Occipital lobe (tissue), 1 donor: ENCODE measurements at regions not wholly inside any gene's neighbourhood (a gene's known extent, or its start where the extent isn't known, plus 50 kb on each side); places are given as distances from the start of the nearest gene placed in this dataset.

Experiments used
- DNase-seq: peaks from one replicate; lab custom pipeline; 2025; lab: John Stamatoyannopoulos, UW

DNA sequence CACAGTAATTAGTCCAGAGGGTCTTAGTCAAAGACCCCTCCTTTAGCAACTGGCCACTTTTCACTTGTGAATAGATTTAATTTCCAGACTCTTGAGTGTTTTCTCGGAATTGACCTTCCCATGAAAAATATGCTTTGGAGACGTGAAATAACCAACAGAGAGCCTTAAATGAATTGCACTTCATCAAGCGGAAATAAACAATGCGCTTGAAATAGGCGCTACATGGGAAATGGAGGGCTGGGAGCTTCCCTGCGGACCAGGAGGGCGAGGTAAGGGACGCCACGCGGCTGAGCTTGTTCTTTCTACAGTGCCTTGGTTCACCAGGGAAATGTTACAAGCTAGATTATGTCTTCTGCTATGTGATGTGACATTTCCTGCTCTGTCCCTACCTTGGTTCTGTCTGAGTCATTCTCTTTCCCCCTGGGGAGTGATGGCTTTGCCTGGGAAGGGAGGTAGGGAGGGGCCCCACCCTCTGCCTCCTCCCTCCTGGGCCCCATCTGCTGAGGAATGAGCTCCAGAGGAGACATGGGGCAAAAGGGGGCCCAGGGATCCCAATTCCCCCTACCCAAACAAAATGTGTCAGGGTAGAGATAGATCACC, 619.3 kb downstream of the PTPRU start:
- DNase-seq: no peak

DNA sequence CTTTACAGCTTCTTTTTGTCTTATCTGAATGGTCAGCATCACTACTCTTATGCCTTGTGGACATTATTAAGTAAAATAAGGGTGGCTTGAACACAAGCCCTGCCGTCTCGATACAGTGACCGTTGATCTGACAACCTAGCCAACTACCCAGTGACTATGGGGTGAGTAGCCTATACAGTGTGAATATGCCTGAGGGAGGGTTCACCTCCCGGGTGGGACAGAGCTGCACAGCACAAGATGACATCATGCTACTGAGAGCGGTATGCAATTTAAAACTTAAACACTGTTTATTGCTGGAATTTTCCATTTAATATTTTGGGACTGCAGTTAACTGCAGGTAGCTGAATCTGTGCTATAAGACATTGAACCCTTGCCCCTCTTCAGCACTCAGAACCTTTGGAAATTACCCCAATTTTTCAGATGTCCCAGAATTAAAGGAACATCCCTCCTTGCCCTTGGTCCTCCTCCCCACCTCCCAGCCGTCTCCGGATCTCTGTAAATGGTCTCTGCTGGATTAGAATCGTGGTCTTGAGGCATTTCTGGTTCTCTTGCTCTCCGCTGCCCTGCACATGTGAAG, 618.5 kb downstream of the PTPRU start:
- no peak for DNase-seq

DNA sequence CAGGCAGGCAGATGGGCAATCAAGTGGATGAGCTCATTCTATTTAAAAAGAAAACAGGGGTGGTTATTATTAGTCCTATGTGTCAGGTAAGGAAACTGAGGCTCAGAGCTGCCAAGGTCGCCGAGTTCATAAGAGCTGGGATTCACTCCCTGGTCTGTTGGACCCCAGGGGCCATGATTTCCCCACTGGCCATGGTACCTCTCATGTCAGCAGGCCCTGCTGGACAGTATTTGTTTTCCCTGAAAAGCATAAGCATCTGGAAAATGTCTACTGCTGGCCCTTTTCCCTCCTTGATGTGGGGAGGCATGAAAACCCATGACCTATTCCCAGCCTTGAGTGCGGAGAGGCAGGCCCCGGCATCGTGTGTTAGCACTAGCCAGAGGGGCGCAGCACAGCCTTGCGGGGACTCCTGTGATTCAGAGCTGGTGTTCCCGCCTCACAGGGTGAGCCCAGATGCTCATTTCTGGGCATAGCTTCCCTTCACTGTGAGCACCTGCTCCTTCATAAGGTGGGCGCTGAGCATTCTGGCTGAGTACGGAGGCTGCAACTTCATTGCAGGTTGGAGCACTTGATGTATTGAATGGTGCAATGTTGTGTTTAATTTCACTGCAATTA, 617.5 kb downstream of the PTPRU start:
- no peak for DNase-seq

DNA sequence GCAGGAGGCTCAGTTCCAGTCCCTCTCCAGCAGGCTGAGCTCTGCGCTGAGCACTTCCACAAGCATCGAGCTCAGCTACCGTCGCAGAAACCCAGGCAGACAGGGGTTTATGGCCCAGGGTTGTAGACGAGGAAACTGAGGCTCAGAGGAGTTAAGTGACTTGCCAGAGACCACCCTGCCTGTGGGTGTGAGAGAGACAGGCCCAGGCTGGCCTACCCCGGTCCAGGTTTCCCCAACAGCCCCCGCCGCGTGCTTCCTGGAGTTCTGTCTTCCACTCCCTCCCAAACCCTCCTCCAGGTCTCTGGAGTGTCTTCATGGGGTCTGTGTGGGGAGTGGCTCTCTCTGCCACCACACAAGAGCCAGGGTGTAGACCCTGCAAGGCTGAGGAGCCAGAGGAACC, 615.9 kb downstream of the PTPRU start:
- no peak for DNase-seq

DNA sequence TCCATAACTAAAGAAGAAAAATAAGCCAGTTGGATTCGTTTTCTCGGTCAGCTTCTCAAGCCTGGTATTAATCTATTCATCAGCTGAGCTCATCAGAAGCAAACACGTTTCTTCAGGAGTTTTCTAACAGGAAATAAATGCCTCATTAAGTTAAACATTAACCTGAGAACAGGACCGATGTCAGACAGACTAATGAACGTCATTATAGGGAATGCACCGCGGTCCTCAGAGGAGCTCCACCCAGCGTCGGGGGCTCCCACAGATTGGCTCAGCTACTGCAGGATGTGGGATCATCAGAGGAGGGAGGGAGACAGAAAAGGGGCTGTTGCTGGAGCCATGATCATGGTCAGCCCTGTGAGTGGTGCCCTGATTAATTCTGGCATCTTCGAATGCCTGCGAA, 615.4 kb downstream of the PTPRU start:
- DNase-seq: no peak

DNA sequence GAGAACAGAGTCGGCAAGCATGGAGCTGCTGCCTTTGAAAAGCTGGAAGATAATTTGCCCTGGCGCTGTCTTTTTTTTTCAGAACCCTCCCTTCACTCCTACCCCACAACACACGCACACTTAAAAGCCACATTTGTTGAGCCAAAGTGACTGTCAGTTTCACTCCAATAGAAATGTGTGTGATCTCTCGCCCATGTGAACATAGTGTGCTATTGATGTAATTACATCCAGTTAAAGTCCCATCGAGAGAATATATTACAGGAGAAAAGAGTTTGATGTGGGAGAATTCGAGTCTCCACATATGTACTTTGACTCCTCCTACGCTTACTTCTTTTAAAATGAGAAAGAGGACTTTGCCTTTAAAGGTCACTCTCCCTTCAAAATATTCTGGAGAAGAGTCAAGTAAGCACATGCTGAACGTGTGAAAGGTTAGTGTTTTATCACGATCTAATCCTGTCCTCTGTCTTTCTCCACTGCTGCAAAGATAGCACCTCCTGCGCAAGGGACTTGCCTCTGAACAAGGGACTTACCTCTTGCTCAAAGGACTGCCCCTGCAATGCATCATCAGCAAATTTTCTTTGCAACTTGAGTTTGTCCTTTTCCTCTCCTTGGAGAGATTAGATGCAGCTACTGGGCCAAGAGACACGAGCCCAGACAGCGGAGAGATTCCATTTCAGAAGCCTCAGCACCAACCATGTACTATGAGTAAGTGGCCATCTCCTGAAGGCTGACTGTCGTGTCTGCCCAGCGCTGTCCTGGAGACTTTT, 613.9 kb downstream of the PTPRU start:
- no peak for DNase-seq

DNA sequence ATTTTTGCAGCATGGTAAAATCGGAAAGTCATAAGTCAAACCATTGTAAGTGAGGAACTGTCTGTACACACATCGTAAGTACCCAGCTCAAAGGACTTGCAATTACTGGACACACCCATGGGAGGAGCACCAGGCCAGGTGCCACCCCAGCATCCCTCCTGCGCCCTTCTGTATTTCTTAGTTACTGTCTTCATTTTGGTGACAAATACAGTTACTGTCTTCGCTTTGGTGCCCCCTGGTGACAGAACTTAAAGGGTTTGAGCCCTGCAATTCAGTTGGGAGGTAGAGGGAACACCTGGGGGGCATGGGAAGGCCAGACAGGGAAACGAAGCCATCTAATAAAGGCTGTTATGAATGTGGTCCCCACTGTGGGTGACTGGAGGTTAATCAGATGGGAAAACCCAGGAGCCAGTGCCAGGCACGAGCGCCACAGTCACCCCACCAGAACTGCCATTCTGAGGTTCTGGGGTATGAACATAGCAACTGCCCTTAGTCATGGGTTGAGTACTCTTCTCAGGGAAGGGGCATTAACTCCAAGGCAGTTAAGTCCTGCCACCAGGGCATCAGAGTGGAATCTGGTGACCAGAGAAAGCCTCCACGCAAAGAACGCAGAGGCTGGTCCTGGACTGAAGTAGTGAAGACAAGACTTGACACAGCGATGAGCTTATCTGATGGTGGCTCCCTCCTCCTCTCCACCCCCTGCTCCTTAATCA, 612.9 kb downstream of the PTPRU start:
- no peak for DNase-seq

DNA sequence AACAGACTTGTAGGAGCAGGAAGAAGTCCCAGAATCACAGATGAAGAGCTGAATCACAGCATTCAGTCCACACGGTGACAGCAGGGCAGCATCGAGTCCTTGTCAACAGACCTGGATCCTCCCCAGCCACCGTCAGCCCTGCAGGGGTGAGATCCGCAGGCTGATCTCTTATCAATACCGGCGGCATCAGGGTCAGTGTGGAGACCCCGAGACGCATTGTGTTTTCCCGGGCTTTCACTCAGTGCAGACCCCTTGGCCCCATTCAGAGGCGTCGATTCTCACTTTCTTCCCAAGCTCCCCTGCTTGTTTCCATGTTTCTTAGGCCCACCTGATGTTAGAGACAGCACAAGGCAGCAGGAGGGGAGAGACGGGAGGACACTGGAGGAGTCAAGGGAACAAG, 609.6 kb downstream of the PTPRU start:
- no peak for DNase-seq

DNA sequence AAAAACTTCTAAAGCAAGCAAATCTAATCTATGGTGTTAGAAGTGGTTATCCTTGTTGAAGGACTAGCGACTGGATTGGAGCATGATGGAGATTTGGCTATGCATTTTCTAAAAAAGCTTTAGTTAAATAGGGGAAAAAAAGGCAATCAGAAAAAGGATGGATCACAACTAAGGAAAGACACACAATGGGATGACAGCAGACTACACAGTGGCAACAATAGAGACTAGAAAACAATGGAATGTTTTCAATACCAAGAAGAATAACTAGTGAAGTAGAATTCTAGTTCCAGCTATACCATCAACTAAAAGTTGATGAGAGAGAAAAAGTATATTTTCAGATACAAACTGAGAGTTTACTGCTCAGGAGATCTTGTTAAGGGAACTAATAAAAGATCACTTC, 605.8 kb downstream of the PTPRU start:
- DNase-seq: no peak

DNA sequence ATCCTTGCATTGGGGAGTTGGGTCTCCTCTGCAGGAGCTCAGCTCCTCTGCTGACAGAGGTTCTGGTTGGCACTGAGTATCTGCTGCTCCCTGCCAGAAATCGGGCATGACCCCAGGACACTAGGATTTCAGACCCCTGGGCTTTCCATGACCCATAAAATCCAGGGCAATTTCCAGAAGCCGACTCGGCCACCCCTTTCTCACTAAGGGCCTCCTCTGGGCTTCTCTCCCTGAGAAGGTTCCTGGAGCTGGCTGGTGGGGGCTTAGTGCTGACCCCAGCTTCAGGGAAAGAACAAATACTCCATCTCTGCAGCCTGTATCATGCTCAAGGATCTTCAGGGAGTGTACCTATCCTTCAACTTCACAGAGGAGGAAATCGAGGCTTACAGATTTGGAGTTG, 603.4 kb downstream of the PTPRU start:
- no peak for DNase-seq

DNA sequence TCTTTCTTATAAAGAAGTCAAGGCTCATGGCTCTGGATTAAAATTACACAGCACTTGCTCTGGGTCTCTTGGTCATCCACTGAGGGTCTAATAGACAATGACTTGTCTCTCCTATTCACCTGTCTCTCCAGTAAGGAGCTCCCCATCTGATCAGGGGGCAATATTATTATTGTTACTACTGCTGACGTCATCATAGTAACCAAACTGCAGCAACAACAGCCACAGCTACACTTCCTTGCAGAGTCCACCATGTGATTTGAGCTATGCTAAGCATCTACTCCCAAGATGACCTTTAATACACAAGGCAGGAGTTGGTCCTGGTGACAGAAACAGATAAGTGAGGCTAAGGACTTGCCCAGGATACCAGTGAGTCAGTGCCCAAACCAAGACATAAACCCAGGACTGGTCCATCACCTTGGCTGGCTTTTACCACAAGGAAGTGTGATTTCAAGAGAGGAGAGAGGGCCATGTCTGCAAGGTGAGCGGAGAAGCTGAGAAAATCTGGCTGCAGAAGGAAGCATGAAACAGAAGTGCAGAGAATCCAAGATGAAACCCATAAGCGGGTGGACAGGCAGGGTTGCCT, 602.5 kb downstream of the PTPRU start:
- no peak for DNase-seq

DNA sequence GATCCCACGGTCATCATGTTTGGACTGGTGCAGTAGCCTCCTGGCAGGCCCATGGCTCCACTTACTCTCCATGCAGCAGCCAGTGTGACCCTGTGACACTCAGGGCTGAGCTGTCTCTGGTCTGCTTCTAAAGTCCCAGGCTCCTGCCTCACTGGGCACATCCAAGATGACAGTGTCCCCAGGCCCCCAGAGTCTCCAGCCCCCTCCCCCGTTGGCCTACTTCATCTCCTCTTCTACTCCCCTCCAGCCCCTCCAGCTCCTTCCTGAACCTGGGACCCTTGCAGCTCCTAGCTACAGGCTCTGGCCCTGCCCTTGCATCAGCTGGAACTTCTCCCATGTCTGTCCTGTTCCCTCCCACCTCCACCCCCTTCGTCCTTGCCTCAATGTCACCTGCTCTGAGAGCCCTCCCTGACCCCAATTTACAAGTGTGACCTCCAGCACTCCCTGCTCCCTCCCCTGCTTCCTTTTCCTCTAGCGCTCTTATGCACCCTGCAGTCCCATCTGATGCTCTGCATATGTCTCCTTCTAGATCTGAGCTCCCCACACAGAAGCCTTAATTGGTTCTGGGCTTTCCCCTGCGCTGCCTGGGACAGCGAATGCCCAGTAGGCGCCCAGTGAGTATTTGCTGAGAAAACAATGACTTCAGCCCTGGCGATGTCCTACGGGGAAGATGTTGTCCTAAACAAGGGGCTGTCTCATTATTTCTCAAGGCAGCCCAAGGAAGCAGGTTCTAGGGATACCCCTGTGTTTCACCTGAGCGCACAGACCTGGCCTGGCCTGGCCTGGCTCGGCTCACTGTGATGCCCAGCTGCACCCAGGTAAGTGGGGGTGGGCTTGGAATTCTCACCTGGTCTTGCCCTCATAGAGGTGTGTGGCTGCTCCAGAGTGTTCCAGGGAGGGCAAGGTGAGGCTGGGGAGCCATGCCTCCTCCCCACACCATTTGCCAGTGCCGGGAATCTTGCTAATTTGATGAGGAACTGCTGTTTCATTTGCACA, 600.6 kb downstream of the PTPRU start:
- no peak for DNase-seq

DNA sequence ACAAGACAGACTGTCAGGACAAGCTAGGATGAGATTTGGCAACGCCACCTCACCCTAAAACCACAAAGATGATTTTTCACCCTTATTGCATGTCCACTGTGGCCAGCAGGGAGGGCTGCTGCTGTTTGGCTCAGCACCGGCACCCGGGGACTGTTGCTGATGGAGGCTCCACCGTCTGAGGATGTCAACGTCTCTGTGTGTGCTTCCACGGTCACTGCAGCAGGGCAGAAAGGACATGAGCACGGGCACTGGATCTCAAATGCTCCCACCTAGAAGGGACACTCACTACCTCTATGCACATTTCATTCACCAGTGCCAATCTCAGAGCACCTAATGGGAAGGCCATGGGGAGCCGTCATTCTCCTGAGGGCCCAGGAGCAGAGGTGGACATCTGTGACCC, 599.6 kb downstream of the PTPRU start:
- DNase-seq: no peak

DNA sequence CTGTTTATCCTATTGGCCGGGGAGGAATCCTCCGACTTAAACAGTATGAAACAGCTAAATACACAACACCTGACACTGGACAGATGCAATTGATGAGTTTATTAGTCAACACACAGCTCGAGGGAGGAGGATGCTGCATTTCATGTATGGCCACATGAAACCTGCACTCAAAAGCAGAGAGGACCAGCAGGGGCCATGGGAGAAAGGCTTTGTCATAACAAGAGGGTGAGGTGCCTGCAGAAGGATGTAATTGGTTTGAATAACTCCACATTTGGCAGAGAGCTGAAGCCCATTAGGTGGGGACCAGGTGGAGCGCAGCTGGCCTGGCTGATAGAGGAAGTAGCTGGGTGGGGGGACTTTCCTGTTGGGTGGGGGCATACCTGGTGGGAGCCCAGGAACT, 599.1 kb downstream of the PTPRU start:
- no peak for DNase-seq

DNA sequence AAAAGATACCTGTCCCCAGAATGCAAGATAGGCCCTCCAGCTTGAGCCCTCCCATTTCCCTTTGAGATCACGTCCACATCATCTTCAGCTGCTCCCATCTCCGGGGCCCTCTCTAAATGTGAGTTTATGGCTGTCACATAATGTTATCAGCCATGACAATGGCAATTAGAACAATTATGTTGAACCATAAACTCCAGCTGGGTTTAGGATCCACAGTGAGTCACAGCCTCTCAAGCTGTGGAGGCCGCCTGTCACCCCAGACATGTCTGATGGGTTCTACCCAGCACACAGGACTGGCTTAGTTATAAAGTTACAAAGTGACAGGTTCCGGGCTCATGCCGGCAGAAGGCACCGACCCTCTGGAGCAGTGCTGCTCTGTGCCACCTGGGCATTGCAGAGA, 597.3 kb downstream of the PTPRU start:
- no peak for DNase-seq

DNA sequence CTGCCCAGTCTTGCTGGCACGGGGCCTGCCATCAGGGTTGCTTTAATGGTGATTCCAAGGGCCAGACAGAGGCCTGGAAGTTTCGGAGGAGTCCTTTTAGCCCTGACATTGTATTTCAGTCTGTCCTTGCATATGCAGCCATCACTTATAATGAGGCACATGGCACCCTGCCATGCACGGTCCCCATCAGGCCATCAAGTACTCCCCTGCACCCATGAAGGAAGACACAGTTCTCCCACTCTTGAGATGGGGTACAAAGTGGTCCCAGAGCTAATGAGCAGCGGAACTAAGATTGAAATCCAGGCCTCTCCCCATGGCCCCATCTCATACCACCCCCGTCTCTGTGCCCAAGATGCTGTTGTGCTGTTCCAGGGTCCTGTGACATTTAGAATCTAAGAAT, 596.6 kb downstream of the PTPRU start:
- no peak for DNase-seq

DNA sequence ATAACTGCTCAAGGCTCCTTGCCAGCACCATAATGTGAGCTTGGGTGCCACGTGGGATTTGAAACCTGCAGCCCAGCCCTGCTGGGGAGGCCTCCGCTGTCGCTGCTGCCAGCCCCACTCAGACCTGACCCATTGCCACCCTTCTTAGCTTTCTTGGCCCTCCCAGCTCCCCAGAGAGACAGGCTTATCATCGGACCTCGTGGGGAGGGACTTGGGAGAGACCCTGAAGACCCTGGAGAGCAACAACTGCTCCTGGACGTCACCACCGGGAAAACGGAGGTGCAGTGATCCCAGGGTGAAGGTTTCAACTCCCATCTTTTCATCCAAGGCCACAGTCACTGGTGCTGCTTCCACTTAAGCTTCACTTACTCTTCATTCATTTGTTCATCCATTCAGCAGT, 596.1 kb downstream of the PTPRU start:
- DNase-seq: no peak

DNA sequence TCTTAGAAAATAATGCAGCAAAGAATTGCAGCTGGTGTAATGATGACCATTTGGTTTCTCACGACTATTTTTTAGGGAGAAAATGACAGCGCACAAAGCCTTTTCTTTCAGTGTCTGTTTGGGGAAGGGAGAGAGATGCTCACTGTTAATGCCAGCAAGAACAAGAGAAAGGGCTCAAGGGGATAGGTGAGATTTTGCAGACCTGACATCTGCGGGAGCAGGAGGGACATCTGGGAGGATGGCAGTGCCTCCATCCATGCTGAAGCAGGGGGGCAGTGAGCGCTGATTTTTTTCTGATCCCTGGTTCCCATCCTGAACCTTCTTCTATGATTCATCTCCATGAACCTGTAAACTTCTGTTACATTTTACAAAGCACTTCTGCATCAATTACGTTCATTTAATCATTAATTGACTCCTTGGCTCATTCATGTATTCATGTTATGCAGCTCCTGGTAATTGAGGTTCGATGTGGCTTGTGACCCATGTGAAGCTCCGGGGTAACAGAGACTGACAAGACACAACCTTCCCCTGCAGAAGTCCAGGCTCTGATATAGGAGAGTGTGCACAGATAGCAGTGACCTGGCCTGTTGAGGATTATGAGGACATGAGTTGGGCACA, 595.3 kb downstream of the PTPRU start:
- DNase-seq: no peak

DNA sequence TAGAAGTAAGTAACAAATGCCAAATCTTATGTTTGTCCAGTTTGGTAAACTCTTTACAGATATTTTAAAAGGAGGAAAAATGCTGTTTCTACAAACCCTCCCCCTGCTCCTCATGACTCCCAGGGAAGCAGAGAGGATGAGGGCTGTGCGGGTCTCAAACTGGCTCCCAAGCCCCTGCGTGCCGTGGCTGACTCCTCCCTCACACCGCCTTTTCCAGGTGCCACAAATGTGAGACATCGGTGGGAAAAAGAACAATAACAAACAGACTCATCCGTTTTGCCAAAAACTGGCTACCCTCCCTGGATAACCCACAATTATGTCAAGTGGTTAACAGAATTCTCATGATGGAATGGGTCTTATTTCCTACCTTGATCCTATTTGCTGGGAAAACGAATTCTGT, 594.6 kb downstream of the PTPRU start:
- DNase-seq: no peak

DNA sequence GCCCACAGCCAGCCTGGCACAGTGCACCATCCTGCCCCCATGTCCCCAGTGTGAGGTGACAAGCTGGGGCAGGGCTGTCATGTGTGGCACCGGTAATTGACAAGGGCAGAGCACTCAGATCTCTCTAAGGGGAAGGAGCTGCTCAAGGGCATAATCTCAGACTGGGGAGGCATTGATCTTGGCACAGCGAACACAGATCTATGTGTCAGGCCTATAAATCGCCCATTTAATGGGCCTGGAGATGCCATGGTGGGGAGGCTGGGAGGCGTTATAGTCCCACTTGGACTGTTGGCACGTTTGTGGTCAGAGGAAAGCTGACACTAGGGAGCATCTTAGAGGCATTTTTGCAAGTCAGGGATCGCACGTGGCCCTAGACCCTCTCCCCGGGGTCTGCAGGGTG, 594.1 kb downstream of the PTPRU start:
- DNase-seq: no peak
